ENCODE measurements at regions not wholly inside any gene's neighbourhood (a gene's known extent, or its start where the extent isn't known, plus 50 kb on each side); places are given as distances from the start of the nearest gene placed in this dataset.
"Not testable (repeated sequence)": the region's sequence is repeated elsewhere in the genome, so short reads cannot be mapped to it uniquely, and the experiment has no call there.

- TF ChIP-seq, protein P1, sequence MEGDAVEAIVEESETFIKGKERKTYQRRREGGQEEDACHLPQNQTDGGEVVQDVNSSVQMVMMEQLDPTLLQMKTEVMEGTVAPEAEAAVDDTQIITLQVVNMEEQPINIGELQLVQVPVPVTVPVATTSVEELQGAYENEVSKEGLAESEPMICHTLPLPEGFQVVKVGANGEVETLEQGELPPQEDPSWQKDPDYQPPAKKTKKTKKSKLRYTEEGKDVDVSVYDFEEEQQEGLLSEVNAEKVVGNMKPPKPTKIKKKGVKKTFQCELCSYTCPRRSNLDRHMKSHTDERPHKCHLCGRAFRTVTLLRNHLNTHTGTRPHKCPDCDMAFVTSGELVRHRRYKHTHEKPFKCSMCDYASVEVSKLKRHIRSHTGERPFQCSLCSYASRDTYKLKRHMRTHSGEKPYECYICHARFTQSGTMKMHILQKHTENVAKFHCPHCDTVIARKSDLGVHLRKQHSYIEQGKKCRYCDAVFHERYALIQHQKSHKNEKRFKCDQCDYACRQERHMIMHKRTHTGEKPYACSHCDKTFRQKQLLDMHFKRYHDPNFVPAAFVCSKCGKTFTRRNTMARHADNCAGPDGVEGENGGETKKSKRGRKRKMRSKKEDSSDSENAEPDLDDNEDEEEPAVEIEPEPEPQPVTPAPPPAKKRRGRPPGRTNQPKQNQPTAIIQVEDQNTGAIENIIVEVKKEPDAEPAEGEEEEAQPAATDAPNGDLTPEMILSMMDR (IDR thresholded peaks at IDR 0.05; ENCODE audit: extremely low read depth, insufficient read depth, missing control alignments) = no peak
- in situ Hi-C loops (cut with MboI; ENCODE audit: low pct_unique_long_range_greater_than_20kb, low sequenced_read_pairs, unreplicated experiment) = no loop called here
Observed at GRCh38 chr1:65538086-65538485, 117.6 kb downstream of the LEPR start.

GRCh38 chr1:65538664-65539063 is 118.2 kb downstream of the LEPR start:
- TF ChIP-seq, protein P1 (IDR thresholded peaks at IDR 0.05; ENCODE audit: extremely low read depth, insufficient read depth, missing control alignments) = no peak
- in situ Hi-C loops (cut with MboI; ENCODE audit: low pct_unique_long_range_greater_than_20kb, low sequenced_read_pairs, unreplicated experiment) = no loop called here
- no peak for DNase-seq (ENCODE audit: low spot score)

More at GRCh38 chr1:65538086-65538485, 117.6 kb downstream of the LEPR start:
- DNase-seq (ENCODE audit: low spot score) = no peak

GRCh38 chr1:65539266-65540131 is 119.0 kb downstream of the LEPR start:
- in situ Hi-C loops (cut with MboI; ENCODE audit: low pct_unique_long_range_greater_than_20kb, low sequenced_read_pairs, unreplicated experiment) = no loop called here
- DNase-seq (ENCODE audit: low spot score) = no peak
- TF ChIP-seq, protein P1 (IDR thresholded peaks at IDR 0.05; ENCODE audit: extremely low read depth, insufficient read depth, missing control alignments) = no peak

DNA sequence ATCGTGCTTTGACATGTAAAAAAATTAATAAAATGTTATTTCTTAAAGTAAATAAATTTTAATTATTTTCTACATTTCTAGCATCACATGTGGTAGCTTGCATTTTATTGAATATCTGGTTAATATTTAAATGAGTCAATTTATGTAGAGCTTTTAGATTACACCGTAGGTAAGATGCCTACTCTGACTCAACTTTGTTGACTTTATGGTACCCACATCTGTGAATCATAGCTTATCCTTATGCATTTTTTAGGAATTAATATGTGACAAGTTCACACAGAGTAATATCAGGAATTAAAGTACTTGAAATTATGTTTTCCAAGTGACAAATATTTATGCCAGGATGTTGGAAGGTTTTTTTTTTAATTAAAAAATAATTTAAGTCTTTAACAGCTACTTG is 120.7 kb downstream of the LEPR start:
- DNase-seq (ENCODE audit: low spot score) = no peak
- TF ChIP-seq, protein P1 (IDR thresholded peaks at IDR 0.05; ENCODE audit: extremely low read depth, insufficient read depth, missing control alignments) = no peak
- in situ Hi-C loops (cut with MboI; ENCODE audit: low pct_unique_long_range_greater_than_20kb, low sequenced_read_pairs, unreplicated experiment) = no loop called here

DNA sequence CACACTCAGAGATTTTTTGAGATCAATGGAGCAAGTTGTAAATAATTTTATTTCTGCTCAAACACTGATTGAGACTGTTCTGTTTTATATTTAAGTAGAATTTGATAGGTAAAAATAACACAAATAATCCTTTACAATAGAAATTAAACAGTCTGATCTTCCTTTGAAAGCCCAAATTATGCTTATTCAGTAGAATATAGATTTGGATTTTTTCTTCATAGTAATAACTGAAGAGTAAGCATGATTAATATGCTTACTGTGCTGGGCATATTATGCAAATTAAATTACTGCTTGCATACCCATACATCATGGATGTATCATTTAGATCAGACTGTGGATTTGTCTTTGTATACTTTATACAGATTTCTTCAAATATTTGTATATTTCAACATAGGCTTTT is 121.4 kb downstream of the LEPR start:
- DNase-seq (ENCODE audit: low spot score) = no peak
- TF ChIP-seq, protein P1 (IDR thresholded peaks at IDR 0.05; ENCODE audit: extremely low read depth, insufficient read depth, missing control alignments) = no peak
- in situ Hi-C loops (cut with MboI; ENCODE audit: low pct_unique_long_range_greater_than_20kb, low sequenced_read_pairs, unreplicated experiment) = no loop called here

DNA sequence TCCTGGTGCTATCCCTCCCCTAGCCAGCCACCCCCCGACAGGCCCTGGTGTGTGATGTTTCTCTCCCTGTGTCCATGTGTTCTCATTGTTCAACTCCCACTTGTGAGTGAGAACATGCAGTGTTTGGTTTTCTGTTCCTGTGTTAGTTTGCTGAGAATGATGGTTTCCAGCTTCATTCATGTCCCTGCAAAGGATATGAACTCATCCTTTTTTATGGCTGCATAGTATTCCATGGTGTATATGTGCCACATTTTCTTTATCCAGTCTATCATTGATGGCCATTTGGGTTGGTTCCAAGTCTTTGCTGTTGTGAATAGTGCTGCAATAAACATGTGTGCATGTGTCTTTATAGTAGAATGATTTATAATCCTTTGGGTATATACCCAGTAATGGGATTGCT is 122.1 kb downstream of the LEPR start:
- DNase-seq (ENCODE audit: low spot score); in situ Hi-C loops (cut with MboI; ENCODE audit: low pct_unique_long_range_greater_than_20kb, low sequenced_read_pairs, unreplicated experiment): not testable (repeated sequence)

DNA sequence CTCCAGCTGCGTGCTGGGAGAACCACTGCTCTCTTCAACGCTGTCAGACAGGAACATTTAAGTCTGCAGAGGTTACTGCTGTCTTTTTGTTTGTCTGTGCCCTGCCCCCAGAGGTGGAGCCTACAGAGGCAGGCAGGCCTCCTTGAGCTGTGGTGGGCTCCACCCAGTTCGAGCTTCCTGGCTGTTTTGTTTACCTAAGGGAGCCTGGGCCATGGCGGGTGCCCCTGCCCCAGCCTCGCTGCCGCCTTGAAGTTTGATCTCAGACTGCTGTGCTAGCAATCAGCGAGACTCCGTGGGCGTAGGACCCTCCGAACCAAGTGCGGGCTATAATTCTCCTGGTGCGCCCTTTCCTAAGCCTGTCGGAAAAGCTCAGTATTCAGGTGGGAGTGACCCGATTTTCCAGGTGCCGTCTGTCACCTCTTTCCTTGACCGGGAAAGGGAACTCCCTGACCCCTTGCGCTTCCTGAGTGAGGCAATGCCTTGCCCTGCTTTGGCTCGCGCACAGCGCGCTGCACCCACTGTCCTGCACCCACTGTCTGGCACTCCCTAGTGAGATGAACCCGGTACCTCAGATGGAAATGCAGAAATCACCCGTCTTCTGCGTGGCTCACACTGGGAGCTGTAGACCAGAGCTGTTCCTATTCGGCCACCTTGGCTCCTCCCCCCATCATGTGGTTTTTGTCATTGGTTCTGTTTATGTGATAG is 130.0 kb downstream of the LEPR start:
- in situ Hi-C loops (cut with MboI; ENCODE audit: low pct_unique_long_range_greater_than_20kb, low sequenced_read_pairs, unreplicated experiment); DNase-seq (ENCODE audit: low spot score): not testable (repeated sequence)

- DNase-seq (ENCODE audit: low spot score); in situ Hi-C loops (cut with MboI; ENCODE audit: low pct_unique_long_range_greater_than_20kb, low sequenced_read_pairs, unreplicated experiment): not testable (repeated sequence)
Observed at GRCh38 chr1:65552484-65552883, 132.0 kb downstream of the LEPR start.

DNA sequence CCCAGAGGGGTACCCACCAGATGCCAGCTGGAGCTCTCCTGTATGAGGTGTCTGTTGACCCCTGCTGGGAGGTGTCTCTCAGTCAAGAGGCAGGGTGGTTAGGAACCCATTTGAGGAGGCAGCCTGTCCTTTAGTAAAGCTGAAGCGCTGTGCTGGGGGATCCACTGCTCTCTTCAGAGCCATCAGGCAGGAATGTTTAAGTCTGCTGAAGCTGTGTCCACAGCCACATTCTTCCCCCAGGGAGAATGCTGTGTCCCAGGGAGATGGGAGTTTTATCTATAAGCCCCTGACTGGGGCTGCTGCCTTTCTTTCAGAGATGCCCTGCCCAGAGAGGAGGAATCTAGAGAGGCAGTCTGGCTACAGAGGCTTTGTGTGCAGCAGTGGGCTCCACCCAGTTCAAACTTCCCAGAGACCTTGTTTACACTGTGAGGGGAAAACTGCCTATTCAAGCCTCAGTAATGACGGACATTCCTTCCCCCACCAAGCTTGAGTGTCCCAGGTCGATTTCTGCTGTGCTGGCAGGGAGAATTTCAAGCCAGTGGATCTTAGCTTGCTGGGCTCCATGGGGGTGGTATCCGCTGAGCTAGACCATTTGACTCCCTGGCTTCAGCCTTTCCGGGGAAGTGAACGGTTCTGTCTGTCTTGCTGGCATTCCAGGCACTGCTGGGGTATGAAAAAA is 133.8 kb downstream of the LEPR start:
- DNase-seq (ENCODE audit: low spot score); in situ Hi-C loops (cut with MboI; ENCODE audit: low pct_unique_long_range_greater_than_20kb, low sequenced_read_pairs, unreplicated experiment): not testable (repeated sequence)
